ENCODE measurements at regions not wholly inside any gene's neighbourhood (a gene's known extent, or its start where the extent isn't known, plus 50 kb on each side); places are given as distances from the start of the nearest gene placed in this dataset.

DNA sequence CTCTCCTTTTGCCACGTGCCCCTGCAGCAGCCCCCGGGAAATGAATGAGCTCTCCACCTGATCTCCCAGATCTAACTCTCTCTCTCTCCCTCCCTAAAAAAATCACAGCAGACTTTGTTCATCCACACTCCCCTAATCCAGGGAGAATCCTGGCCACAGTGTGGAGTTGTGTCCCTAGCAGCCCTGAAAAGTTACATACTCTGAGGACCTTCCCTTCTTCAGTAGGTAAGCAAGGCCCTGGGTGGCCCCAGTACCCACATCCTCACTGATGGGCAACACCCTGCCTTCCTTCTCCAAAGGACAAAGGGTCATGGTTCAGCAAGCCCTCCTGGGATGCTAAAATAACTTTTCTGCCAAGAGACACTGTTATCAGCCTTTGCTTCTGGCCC, 76.9 kb upstream of the GLI2 start:
- no peak for TF ChIP-seq POLR2A (IDR thresholded peaks at IDR 0.05)
- TF ChIP-seq CTCF (IDR thresholded peaks at IDR 0.05) = no peak
